Endothelial cell of umbilical vein (primary cell): ENCODE measurements at regions not wholly inside any gene's neighbourhood (a gene's known extent, or its start where the extent isn't known, plus 50 kb on each side); places are given as distances from the start of the nearest gene placed in this dataset.

Experiments
- BruUV-seq: library from RNA; stranded (reverse); fragments of 400-500 nt; replicated peaks from 2 replicates; lab custom pipeline; 2021; lab: Mats Ljungman, UMichigan
- CTCF ChIA-PET: fragments of 300-600, 350-600 bp; sonication (Branson Sonifier 250); formaldehyde crosslinking; loops from one replicate; lab custom pipeline; 2021; ENCODE audit warnings: antibody characterized with exemption, inconsistent platforms; lab: Charles Lee
- POLR2A ChIA-PET: fragments of 300-600, 350-600 bp; sonication (Branson Sonifier 250); formaldehyde crosslinking; loops from one replicate; lab custom pipeline; 2021; ENCODE audit warnings: antibody characterized with exemption, inconsistent platforms; lab: Charles Lee
- DNase-seq: peaks from one replicate; pipeline ENCODE4 v3.0.0-alpha.2; 2011; ENCODE audit warnings: low read depth, low spot score
- FAIRE-seq: peaks from 2 replicates; lab custom pipeline; 2011; peaks lifted over from hg19 to GRCh38; lab: Jason Lieb, UNC
- H2AFZ ChIP-seq: 2 replicates; pipeline ENCODE4 v1.6.0; 2012; ENCODE audit warnings: low read depth, low read length, control low read depth, inconsistent platforms
- H3K27ac ChIP-seq: 2 replicates; pipeline ENCODE4 v1.5.1; 2011; ENCODE audit warnings: low read depth, mild to moderate bottlenecking, control low read depth, low read length, moderate library complexity; ENCODE audit not compliant: insufficient read depth
- H3K27me3 ChIP-seq, 2 experiments: 2 replicates each; pipeline versions ENCODE4 v1.6.0 to v1.6.1; 2011; ENCODE audit warnings: low read length in 2 of 2, mixed read lengths in 1 of 2; ENCODE audit not compliant: control insufficient read depth in 2 of 2, insufficient read depth in 2 of 2
- H3K36me3 ChIP-seq, 2 experiments: 2 replicates in 1 of 2; 3 replicates in 1 of 2; pipeline ENCODE4 v1.5.1; 2011; ENCODE audit warnings: low read length in 2 of 2, mild to moderate bottlenecking in 1 of 2, moderate library complexity in 1 of 2; ENCODE audit not compliant: control insufficient read depth in 2 of 2, insufficient read depth in 2 of 2; ENCODE audit errors: extremely low read depth in 1 of 2
- H3K4me1 ChIP-seq: 3 replicates; pipeline ENCODE4 v1.5.1; 2011; ENCODE audit warnings: mild to moderate bottlenecking, low read length; ENCODE audit not compliant: control insufficient read depth, insufficient read depth; ENCODE audit errors: extremely low read depth
- H3K4me2 ChIP-seq: 2 replicates; pipeline ENCODE4 v1.6.1; 2011; ENCODE audit warnings: low read length, control low read depth, mixed read lengths; ENCODE audit not compliant: insufficient read depth
- H3K4me3 ChIP-seq, 3 experiments: fragments of 200-600 bp in 1 of 3; sonication (generic), shearing (Covaris generic) in 1 of 3; replicated peaks in 1 of 3; 2 replicates each; pipeline ENCODE4 v1.5.1; 2011 to 2016; ENCODE audit warnings: control low read depth in 3 of 3, low read length in 3 of 3, mild to moderate bottlenecking in 2 of 3, inconsistent platforms in 1 of 3, low read depth in 1 of 3, moderate library complexity in 1 of 3; ENCODE audit not compliant: insufficient read depth in 1 of 3
- H3K79me2 ChIP-seq: 2 replicates; pipeline ENCODE4 v1.6.0; 2012; ENCODE audit warnings: low read length, inconsistent platforms; ENCODE audit not compliant: control insufficient read depth, insufficient read depth
- H3K9ac ChIP-seq: replicated peaks from 2 replicates; pipeline ENCODE3; 2011; ENCODE audit warnings: low read length, control low read depth; ENCODE audit not compliant: insufficient read depth; ENCODE audit errors: extremely low read depth
- H3K9me1 ChIP-seq: replicated peaks from 3 replicates; pipeline ENCODE4 v1.6.0; 2011; ENCODE audit warnings: mild to moderate bottlenecking, low read length; ENCODE audit not compliant: control insufficient read depth, insufficient read depth; ENCODE audit errors: extremely low read depth
- H3K9me3 ChIP-seq: replicated peaks from 2 replicates; pipeline ENCODE4 v1.5.1; 2012; ENCODE audit warnings: low read length, inconsistent platforms; ENCODE audit not compliant: control insufficient read depth, insufficient read depth
- H4K20me1 ChIP-seq: replicated peaks from 2 replicates; pipeline ENCODE3; 2011; ENCODE audit warnings: mild to moderate bottlenecking, low read length; ENCODE audit not compliant: control insufficient read depth, insufficient read depth; ENCODE audit errors: extremely low read depth
- EZH2 ChIP-seq: IDR thresholded peaks from 2 replicates; pipeline ENCODE4 v1.6.1; 2012; ENCODE audit warnings: borderline replicate concordance, low read depth, mild to moderate bottlenecking, moderate library complexity, low read length, inconsistent platforms; ENCODE audit not compliant: severe bottlenecking
- FOS ChIP-seq: IDR thresholded peaks from 2 replicates; pipeline ENCODE4 v1.6.1; 2011; ENCODE audit warnings: mild to moderate bottlenecking, low read length, moderate library complexity, borderline replicate concordance; ENCODE audit not compliant: insufficient read depth
- GATA2 ChIP-seq: IDR thresholded peaks from 2 replicates; pipeline ENCODE4 v1.7.0; 2011; ENCODE audit warnings: low read depth, mild to moderate bottlenecking, moderate library complexity, mixed read lengths, low read length; ENCODE audit not compliant: insufficient read length, insufficient read depth
- JUN ChIP-seq: IDR thresholded peaks from 2 replicates; pipeline ENCODE4 v1.6.1; 2011; ENCODE audit warnings: borderline replicate concordance, low read depth; ENCODE audit not compliant: insufficient read length, insufficient read depth
- MYC ChIP-seq: IDR thresholded peaks from one replicate; pipeline ENCODE4 v1.6.1; 2011; ENCODE audit warnings: mild to moderate bottlenecking, low read depth, low read length
- POLR2A ChIP-seq: IDR thresholded peaks from 2 replicates; pipeline ENCODE4 v1.6.1; 2012; ENCODE audit warnings: low read depth, mild to moderate bottlenecking, control low read depth, low read length
- POLR2AphosphoS5 ChIP-seq: IDR thresholded peaks from 2 replicates; pipeline ENCODE4 v1.6.1; 2012; ENCODE audit warnings: low read depth, mild to moderate bottlenecking, control low read depth, low read length, moderate library complexity; ENCODE audit not compliant: insufficient read depth
- dilution Hi-C: fragments of 300-500 bp; cut with MboI; formaldehyde crosslinking; loops from one replicate; pipeline ENCODE4 v1.15.0; 2019; ENCODE audit warnings: low sequenced_read_pairs; ENCODE audit not compliant: extremely low pct_ligation_motif_present
- intact Hi-C: fragments of 100-400 bp; cut with micrococcal nuclease; formaldehyde crosslinking; loops from one replicate; pipeline ENCODE4 v1.10.0; 2022
- TF ChIP-seq, protein P1 (sequence below), 2 donors: IDR thresholded peaks; 1 replicate in 1 of 2; 2 replicates in 1 of 2; pipeline ENCODE4 v1.5.1; 2011; ENCODE audit warnings: low read length in 2 of 2, mild to moderate bottlenecking in 2 of 2, moderate library complexity in 2 of 2, control low read depth in 1 of 2, inconsistent platforms in 1 of 2, low read depth in 1 of 2; ENCODE audit not compliant: insufficient read depth in 1 of 2; ENCODE audit errors: extremely low read depth in 1 of 2
- TF ChIP-seq, protein P2 (sequence below): IDR thresholded peaks from 2 replicates; pipeline ENCODE4 v1.6.1; 2011; ENCODE audit not compliant: insufficient read depth, insufficient read length

DNA sequence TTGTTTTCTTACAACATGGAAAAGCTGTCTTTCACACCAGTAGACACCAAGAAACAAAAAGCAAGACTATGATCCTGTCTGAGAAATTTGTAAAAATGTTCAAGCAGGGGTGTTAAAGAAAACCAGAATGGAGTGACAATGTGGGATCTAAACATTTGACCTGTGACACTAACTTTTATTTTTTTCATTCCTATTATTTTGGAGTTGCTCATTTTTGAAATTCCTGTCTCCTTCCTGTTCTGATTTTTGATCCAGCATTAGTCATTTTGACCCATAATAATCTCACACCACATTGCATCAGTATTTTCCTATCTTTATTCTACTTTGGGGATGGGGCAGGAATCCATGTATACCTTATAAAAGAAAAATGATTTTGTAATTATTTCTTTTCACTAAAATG lies 164.2 kb downstream of the DLEU7 start:
- Histone ChIP-seq H3K27me3 (no peaks in the 10 kb centered on the region), H3K9me3 (no peaks in the 10 kb centered on the region), H3K36me3 (no peaks in the 10 kb centered on the region), H3K27ac (peak overlapping the region; percentile 55), H3K4me2 (peak overlapping the region; percentile 42), H4K20me1 (no peaks in the 10 kb centered on the region), H3K9me1 (no peaks in the 10 kb centered on the region), H3K4me1 (peaks cover 45% of the 10 kb centered on the region), H3K9ac (no peak overlapping the region), H3K79me2 (no peaks in the 10 kb centered on the region), H2AFZ (no peak overlapping the region), H3K4me3 (no peak overlapping the region)
- dilution Hi-C loops = no loop called here
- ChIA-PET CTCF (no interaction called here), POLR2A (no interaction called here)
- TF ChIP-seq, protein P1, sequence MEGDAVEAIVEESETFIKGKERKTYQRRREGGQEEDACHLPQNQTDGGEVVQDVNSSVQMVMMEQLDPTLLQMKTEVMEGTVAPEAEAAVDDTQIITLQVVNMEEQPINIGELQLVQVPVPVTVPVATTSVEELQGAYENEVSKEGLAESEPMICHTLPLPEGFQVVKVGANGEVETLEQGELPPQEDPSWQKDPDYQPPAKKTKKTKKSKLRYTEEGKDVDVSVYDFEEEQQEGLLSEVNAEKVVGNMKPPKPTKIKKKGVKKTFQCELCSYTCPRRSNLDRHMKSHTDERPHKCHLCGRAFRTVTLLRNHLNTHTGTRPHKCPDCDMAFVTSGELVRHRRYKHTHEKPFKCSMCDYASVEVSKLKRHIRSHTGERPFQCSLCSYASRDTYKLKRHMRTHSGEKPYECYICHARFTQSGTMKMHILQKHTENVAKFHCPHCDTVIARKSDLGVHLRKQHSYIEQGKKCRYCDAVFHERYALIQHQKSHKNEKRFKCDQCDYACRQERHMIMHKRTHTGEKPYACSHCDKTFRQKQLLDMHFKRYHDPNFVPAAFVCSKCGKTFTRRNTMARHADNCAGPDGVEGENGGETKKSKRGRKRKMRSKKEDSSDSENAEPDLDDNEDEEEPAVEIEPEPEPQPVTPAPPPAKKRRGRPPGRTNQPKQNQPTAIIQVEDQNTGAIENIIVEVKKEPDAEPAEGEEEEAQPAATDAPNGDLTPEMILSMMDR (IDR thresholded peaks at IDR 0.05; ENCODE audit: extremely low read depth in 1 of 2, insufficient read depth in 1 of 2, low read depth in 1 of 2, low read length in 2 of 2) = no peak
- peak; percentile 52 for TF ChIP-seq FOS
- no peak for TF ChIP-seq MYC
- FAIRE-seq (peak; percentile 71), DNase-seq (peak; percentile 47)
- intact Hi-C loops = no loop called here
- BruUV-seq = no TSS peak

DNA sequence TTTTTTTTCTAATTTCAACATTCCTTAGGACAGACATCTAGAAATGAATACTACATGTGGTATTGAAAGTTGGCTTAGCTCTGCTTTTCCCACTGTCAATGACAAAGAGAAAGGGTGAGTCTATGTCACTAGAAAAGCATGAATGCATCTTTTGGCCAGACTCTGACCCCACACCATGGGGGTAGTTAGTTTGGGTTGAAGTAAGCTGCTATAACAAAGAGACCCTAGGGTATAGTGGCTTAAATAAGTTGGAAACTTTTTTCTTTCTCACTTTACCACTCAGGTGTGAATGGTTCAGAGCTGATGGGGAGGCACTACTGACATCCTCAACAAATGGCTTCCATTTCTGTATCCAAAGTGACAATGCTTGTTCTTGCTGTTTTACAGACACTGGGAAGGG lies 161.5 kb downstream of the DLEU7 start:
- H3K27me3 ChIP-seq = no peaks in the 10 kb centered on the region
- intact Hi-C loops = loop anchor here (10.0 kb wide), 2 partner anchors 557 to 687 kb away; partner anchors contain the start of gene TRIM13
- TF ChIP-seq, protein P2, sequence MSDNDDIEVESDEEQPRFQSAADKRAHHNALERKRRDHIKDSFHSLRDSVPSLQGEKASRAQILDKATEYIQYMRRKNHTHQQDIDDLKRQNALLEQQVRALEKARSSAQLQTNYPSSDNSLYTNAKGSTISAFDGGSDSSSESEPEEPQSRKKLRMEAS = no peak
- TF ChIP-seq MYC = no peak
- TF ChIP-seq, protein P1 (IDR thresholded peaks at IDR 0.05; ENCODE audit: extremely low read depth in 1 of 2, insufficient read depth in 1 of 2, low read depth in 1 of 2, low read length in 2 of 2) = no peak
- TF ChIP-seq EZH2 = no peak
- TF ChIP-seq JUN = no peak
- no peak for TF ChIP-seq POLR2A
- TF ChIP-seq POLR2AphosphoS5 = no peak
- no peak for TF ChIP-seq GATA2
- no peak for TF ChIP-seq FOS
- DNase-seq = no peak
- no peak overlapping the region for H2AFZ ChIP-seq
- H3K9me1 ChIP-seq = no peaks in the 10 kb centered on the region
- no peak for FAIRE-seq
- no TSS peak for BruUV-seq
- no peak overlapping the region for H3K4me3 ChIP-seq
- H3K27ac ChIP-seq = no peak overlapping the region
- no peaks in the 10 kb centered on the region for H4K20me1 ChIP-seq
- H3K36me3 ChIP-seq = no peaks in the 10 kb centered on the region
- H3K79me2 ChIP-seq = no peaks in the 10 kb centered on the region
- ChIA-PET CTCF (interaction anchor here (0.8 to 1.7 kb wide), 2 partner anchors 32 to 65 kb away, joined by 3 read pairs; no protein-coding TSS in a partner anchor), POLR2A (no interaction called here)
- H3K4me2 ChIP-seq = no peak overlapping the region
- no peaks in the 10 kb centered on the region for H3K9me3 ChIP-seq
- H3K4me1 ChIP-seq = peaks cover 56% of the 10 kb centered on the region
- H3K9ac ChIP-seq = no peak overlapping the region
- dilution Hi-C loops = no loop called here
